SK-N-MC (cell line): ENCODE measurements at regions not wholly inside any gene's neighbourhood (a gene's known extent, or its start where the extent isn't known, plus 50 kb on each side); places are given as distances from the start of the nearest gene placed in this dataset.

Experiments used
- EZH2 ChIP-seq: fragments of 200-600 bp; sonication (generic); IDR thresholded peaks from one replicate; pipeline ENCODE4 v1.6.1; 2017; ENCODE audit warnings: antibody characterized with exemption
- POLR2AphosphoS5 ChIP-seq: IDR thresholded peaks from 2 replicates; pipeline ENCODE4 v1.6.1; 2012; ENCODE audit warnings: mild to moderate bottlenecking, low read depth, low read length, borderline replicate concordance

DNA sequence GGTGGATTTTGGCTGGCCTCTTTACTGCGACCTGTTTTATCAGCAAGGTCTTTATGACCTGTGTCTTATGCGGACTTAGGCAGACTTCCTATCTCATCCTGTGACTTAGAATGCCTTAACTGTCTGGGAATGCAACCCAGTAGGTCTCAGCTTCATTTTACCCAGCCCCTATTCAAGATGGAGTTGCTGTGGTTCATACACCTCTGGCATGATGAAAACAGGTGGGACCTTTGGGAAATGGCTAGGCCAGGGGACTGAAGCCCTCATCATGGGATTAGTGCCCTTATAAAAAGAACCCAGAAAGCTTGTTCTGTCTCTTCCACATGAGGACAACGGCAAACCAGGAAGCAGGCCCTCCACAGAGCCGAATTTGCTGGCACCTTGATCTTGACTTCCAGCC, 172.1 kb upstream of the MYO3A start:
- TF ChIP-seq POLR2AphosphoS5 (no peak), EZH2 (no peak)
